ENCODE measurements at regions not wholly inside any gene's neighbourhood (a gene's known extent, or its start where the extent isn't known, plus 50 kb on each side); places are given as distances from the start of the nearest gene placed in this dataset.

- no peak for DNase-seq
Measured at GRCh38 chr15:88403351-88403791, 63.8 kb downstream of the MRPL46 start.

- DNase-seq: no peak
Measured at GRCh38 chr15:88401996-88402656, 65.1 kb downstream of the MRPL46 start.

- no peak for DNase-seq
Measured at GRCh38 chr15:88401251-88401995, 65.8 kb downstream of the MRPL46 start.

GRCh38 chr15:88400591-88401250 lies 66.5 kb downstream of the MRPL46 start:
- DNase-seq: no peak

GRCh38 chr15:88400084-88400483 lies 67.1 kb downstream of the MRPL46 start:
- no peak for DNase-seq

- no peak for DNase-seq
Measured at GRCh38 chr15:88399021-88399685, 68.0 kb downstream of the MRPL46 start.

GRCh38 chr15:88398011-88398410 lies 69.2 kb downstream of the MRPL46 start:
- DNase-seq: no peak

GRCh38 chr15:88397506-88397905 lies 69.7 kb downstream of the MRPL46 start:
- no peak for DNase-seq

- DNase-seq: no peak
Measured at GRCh38 chr15:88395872-88396781, 71.1 kb downstream of the MRPL46 start.

- DNase-seq: no peak
Measured at GRCh38 chr15:88395241-88395640, 71.9 kb downstream of the MRPL46 start.

GRCh38 chr15:88394553-88395145 lies 72.5 kb downstream of the MRPL46 start:
- DNase-seq: no peak

GRCh38 chr15:88393719-88394519 lies 73.3 kb downstream of the MRPL46 start:
- no peak for DNase-seq

- no peak for DNase-seq
Measured at GRCh38 chr15:88391700-88392099, 75.5 kb downstream of the MRPL46 start.

GRCh38 chr15:88391006-88391405 lies 76.2 kb downstream of the MRPL46 start:
- DNase-seq: no peak

GRCh38 chr15:88390164-88390901 lies 76.9 kb downstream of the MRPL46 start:
- DNase-seq: no peak

GRCh38 chr15:88389120-88389519 lies 78.1 kb downstream of the MRPL46 start:
- no peak for DNase-seq

- no peak for DNase-seq
Measured at GRCh38 chr15:88388686-88389085, 78.5 kb downstream of the MRPL46 start.

- no peak for DNase-seq
Measured at GRCh38 chr15:88385078-88385700, 82.0 kb downstream of the MRPL46 start.

GRCh38 chr15:88383354-88383753 lies 83.8 kb downstream of the MRPL46 start:
- DNase-seq: no peak

- no peak for DNase-seq
Measured at GRCh38 chr15:88382482-88382983, 84.7 kb downstream of the MRPL46 start.

Data from NCI-H1092 treated with DMSO at 0.1 percent for 48 hours (cell line).